ENCODE measurements at regions not wholly inside any gene's neighbourhood (a gene's known extent, or its start where the extent isn't known, plus 50 kb on each side); places are given as distances from the start of the nearest gene placed in this dataset.
"Not testable (repeated sequence)": the region's sequence is repeated elsewhere in the genome, so short reads cannot be mapped to it uniquely, and the experiment has no call there.

DNA sequence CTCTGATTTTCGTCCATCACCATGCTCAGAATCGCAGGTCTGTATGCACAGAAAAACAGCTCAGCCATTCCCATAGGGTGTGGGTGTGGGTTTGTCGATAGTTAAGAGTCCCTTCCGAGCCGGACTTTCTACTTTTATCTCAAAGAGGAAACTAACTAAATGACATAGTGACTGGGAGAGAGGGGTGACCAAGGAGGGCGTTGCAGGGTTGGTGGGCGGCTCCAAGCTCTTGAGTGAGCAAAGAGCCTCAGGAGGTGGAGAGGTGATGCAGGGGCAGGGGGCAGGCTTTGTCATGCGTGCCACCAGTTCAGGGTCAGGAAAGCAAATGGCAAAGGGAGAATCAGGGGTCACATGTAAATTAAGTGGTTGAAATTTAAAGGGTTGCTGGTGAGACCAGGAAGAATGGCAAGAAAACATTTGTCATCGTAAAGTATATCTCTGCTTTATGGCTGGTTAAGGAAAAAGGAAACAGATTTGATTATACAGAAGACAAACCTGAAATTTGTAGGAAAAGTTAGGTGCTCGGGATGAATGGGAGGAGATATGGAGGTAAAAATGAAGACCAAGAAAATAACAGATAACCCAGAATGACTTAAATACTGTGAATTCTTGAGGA lies 249.0 kb downstream of the SETD4 start:
- no peak for DNase-seq (ENCODE audit: extremely low read depth, low read depth)
- TF ChIP-seq, protein P1, sequence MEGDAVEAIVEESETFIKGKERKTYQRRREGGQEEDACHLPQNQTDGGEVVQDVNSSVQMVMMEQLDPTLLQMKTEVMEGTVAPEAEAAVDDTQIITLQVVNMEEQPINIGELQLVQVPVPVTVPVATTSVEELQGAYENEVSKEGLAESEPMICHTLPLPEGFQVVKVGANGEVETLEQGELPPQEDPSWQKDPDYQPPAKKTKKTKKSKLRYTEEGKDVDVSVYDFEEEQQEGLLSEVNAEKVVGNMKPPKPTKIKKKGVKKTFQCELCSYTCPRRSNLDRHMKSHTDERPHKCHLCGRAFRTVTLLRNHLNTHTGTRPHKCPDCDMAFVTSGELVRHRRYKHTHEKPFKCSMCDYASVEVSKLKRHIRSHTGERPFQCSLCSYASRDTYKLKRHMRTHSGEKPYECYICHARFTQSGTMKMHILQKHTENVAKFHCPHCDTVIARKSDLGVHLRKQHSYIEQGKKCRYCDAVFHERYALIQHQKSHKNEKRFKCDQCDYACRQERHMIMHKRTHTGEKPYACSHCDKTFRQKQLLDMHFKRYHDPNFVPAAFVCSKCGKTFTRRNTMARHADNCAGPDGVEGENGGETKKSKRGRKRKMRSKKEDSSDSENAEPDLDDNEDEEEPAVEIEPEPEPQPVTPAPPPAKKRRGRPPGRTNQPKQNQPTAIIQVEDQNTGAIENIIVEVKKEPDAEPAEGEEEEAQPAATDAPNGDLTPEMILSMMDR (IDR thresholded peaks at IDR 0.05; ENCODE audit: low read depth, low read length, missing control alignments), result no peak
- H3K4me3 ChIP-seq (replicated peaks; ENCODE audit: low read depth, low read length), result no peak overlapping the region

DNA sequence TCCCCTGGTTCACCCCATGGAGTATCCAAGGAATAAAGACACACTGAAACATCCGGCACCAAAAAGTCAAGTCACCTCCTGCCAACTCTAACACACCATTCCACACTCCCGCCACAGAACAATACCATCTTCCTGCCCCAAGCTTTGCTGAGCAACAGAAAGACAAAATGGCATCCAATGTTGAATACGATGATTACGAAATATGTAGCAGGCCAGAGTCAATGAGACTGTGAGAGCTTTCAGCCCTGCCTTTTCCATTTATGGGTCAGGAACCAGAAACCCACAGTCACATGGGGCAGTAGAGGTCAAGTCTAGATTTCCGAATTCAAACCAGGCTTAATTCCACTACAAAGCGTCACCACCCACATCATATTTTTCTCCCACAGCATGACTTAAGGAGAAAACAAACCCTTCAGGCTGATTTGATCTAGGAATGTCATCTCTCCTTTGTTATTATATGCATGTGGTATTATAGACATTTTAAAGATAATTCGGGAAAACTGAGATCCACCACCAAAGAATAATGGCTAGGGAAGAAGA lies 249.8 kb downstream of the SETD4 start:
- no peak for DNase-seq (ENCODE audit: extremely low read depth, low read depth)
- no peak overlapping the region for H3K4me3 ChIP-seq (replicated peaks; ENCODE audit: low read depth, low read length)
- TF ChIP-seq, protein P1 (IDR thresholded peaks at IDR 0.05; ENCODE audit: low read depth, low read length, missing control alignments), result no peak

DNA sequence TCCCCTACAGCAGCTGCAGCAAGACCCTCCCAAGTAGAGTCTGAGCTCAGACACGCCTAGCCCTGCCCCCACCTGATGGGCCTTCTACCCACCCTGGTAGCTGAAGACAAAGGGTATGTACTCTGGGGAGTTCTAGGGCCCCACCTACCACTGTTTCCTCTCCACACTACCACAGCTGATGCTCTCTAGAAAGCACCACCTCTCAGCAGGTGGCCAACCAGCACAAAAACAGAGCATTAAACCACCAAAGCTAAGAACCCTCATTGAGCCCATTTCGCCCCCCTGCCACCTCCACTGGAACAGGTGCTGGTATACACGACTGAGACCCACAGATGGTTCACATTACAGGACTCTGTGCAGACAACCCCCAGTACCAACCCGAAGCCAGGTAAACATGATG lies 258.9 kb downstream of the SETD4 start:
- no peak for DNase-seq (ENCODE audit: extremely low read depth, low read depth)
- no peak overlapping the region for H3K4me3 ChIP-seq (replicated peaks; ENCODE audit: low read depth, low read length)
- TF ChIP-seq, protein P1 (IDR thresholded peaks at IDR 0.05; ENCODE audit: low read depth, low read length, missing control alignments), result no peak

DNA sequence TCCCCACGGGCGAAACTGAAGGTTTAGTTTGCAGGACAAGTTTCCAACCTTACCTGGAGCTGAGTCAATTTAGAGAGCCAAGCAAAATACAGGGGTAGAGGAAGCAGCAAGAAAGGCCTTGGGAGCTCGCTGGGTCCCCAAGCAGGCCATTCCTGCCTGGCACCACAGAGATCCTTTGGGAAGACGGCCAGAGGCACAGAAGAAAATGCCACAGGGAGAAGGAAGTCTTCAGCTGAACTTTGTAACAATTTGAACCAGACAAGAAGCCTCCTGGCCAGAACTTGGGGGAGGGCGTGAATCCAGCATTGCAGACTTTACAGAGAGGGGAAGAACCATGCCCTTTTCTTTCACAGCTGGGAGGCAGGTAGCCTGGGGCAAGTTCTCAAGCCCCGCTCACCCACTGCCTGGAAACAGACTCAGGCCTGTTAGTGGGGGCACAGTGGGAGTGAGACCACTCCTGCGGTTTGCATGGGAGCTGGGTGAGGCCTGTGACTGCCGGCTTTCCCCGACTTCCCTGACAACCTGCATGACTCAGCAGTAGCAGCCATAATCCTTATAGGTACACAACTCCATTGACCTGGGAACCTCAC lies 259.4 kb downstream of the SETD4 start:
- H3K4me3 ChIP-seq (replicated peaks; ENCODE audit: low read depth, low read length); DNase-seq (ENCODE audit: extremely low read depth, low read depth): not testable (repeated sequence)

GRCh38 chr21:35796844-35797243 lies 263.5 kb downstream of the SETD4 start:
- no peak for DNase-seq (ENCODE audit: extremely low read depth, low read depth)
- no peak overlapping the region for H3K4me3 ChIP-seq (replicated peaks; ENCODE audit: low read depth, low read length)
- TF ChIP-seq, protein P1 (IDR thresholded peaks at IDR 0.05; ENCODE audit: low read depth, low read length, missing control alignments), result no peak

DNA sequence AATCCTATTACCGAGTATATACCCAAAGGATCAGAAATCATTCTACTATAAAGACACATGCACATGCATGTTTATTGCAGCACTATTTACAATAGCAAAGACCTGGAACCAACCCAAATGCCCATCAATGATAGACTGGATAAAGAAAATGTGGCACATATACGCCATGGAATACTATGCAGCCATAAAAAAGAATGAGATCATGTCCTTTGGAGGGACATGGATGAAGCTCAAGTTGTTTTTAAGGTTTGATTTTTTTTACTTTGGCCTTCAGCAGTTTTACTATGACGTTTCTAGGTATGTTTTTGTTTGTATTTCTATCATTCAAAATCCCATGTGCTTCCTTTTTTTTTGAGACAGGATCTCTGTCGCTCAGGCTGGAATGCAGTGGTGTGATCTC lies 265.8 kb downstream of the SETD4 start:
- not testable (repeated sequence) for DNase-seq (ENCODE audit: extremely low read depth, low read depth); H3K4me3 ChIP-seq (replicated peaks; ENCODE audit: low read depth, low read length)

DNA sequence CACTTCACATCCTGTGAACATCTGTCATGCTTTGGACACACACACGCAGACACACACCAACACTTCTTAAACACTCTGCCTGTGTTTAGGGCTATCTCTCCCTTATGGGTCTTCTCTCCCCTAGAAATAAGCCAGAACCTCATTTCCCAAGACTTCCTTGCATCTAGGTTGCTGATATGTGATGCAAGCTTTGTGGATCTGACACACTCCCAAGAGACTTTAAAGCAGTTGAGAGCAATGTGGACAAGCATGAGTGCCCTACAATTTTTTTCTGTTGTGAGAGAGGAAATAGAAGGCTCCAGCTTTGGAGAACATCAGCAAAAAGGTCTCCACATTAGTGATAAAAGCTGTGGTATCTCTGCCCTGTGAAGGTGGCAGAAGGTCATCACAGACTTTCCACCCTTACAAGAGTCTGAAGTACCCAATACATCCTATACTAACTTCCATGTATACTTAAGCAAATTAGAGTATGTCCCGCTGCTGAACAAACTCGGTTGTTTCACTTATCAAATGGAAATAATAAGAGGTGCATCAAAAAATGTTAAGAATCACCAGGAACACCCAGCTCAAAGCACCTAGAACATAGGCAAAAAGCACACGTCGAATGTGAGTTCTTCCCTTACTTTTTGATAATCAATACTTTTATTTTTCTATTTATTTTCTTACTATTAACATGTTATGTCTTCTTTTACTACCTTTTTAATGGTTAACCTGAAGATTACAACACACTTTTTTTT lies 267.6 kb downstream of the SETD4 start:
- TF ChIP-seq, protein P1 (IDR thresholded peaks at IDR 0.05; ENCODE audit: low read depth, low read length, missing control alignments), result no peak
- DNase-seq (ENCODE audit: extremely low read depth, low read depth), result no peak
- no peak overlapping the region for H3K4me3 ChIP-seq (replicated peaks; ENCODE audit: low read depth, low read length)

Data from HFF-Myc (cell line).